Transverse colon (tissue), 4 donors: ENCODE measurements at regions not wholly inside any gene's neighbourhood (a gene's known extent, or its start where the extent isn't known, plus 50 kb on each side); places are given as distances from the start of the nearest gene placed in this dataset.
A peak's percentile ranks its signal among the peaks of the same experiment; 100 is the strongest.

ENCODE experiments used
- DNase-seq: peaks from one replicate; pipeline ENCODE4 v3.0.0-alpha.2; 2019
- H3K27ac ChIP-seq, 4 donors: fragments of 200-600 bp; sonication (generic); 2 replicates each; pipeline ENCODE4 v1.5.1; 2016 to 2018; ENCODE audit warnings: inconsistent platforms in 4 of 4
- H3K27me3 ChIP-seq: fragments of 200-600 bp; sonication (generic); 2 replicates; pipeline ENCODE4 v1.5.1; 2017; ENCODE audit warnings: inconsistent platforms
- H3K36me3 ChIP-seq, 4 donors: fragments of 200-600 bp; sonication (generic); 2 replicates each; pipeline ENCODE4 v1.5.1; 2017 to 2019; ENCODE audit warnings: inconsistent platforms in 4 of 4
- H3K4me1 ChIP-seq, 4 donors: fragments of 200-600 bp; sonication (generic); 2 replicates each; pipeline ENCODE4 v1.5.1; 2017 to 2020; ENCODE audit warnings: inconsistent platforms in 4 of 4
- H3K4me3 ChIP-seq, 4 donors: fragments of 200-600 bp; sonication (generic); 1 replicate in 1 of 4; 2 replicates in 3 of 4; pipeline versions ENCODE4 v1.5.1 to v1.6.1; 2017 to 2019; ENCODE audit warnings: inconsistent platforms in 4 of 4
- H3K9me3 ChIP-seq, 2 donors: fragments of 200-600 bp; sonication (generic); 2 replicates each; pipeline ENCODE4 v1.5.1; 2017 to 2019; ENCODE audit warnings: inconsistent platforms in 2 of 2
- CTCF ChIP-seq, 5 experiments: fragments of 200-600 bp in 3 of 5; fragments of 450-650 bp in 2 of 5; sonication (generic) in 3 of 5; IDR thresholded peaks; 1 replicate in 2 of 5; 2 replicates in 3 of 5; pipeline ENCODE4 v1.5.1; 2016 to 2017; ENCODE audit warnings: antibody characterized with exemption in 5 of 5, inconsistent platforms in 3 of 5, mild to moderate bottlenecking in 2 of 5, moderate library complexity in 1 of 5
- EP300 ChIP-seq: sonication (generic); formaldehyde crosslinking; IDR thresholded peaks from one replicate; pipeline ENCODE4 v1.6.1; 2017; ENCODE audit warnings: antibody characterized with exemption, low read depth
- POLR2A ChIP-seq: fragments of 450-650 bp; IDR thresholded peaks from one replicate; pipeline ENCODE4 v1.6.1; 2016; ENCODE audit warnings: antibody characterized with exemption, mild to moderate bottlenecking, moderate library complexity
- POLR2AphosphoS5 ChIP-seq, 3 donors: sonication (generic); formaldehyde crosslinking; IDR thresholded peaks; one replicate each; pipeline ENCODE4 v1.6.1; 2016; ENCODE audit warnings: antibody characterized with exemption in 3 of 3
- WGBS, 2 donors: methylation state at CpG; one replicate each; pipeline ENCODE4 v1.1.5; 2018; ENCODE audit warnings: low coverage in 1 of 2; 5-methylcytosine and 5-hydroxymethylcytosine counted together
- in situ Hi-C, 4 donors: fragments of 200-750 bp; cut with MboI; loops; one replicate each; pipeline versions ENCODE4 v1.15.0 to v1.15.1; 2017; ENCODE audit warnings: low sequenced_read_pairs in 3 of 4, low pct_ligation_motif_present in 1 of 4, low pct_unique_long_range_greater_than_20kb in 1 of 4
- intact Hi-C: fragments of 100-400 bp; cut with DNase I; formaldehyde crosslinking; loops from one replicate; pipeline ENCODE4 v1.15.1; 2023; ENCODE audit warnings: low total_unique reads

GRCh38 chr6:141677598-141678211, 455.0 kb upstream of the GJE1 start:
- TF ChIP-seq EP300 (no peak), CTCF (IDR thresholded peaks at IDR 0.05) (peak; percentile 10 to 33 (median 23))
- 40 to 49% methylated on average over 4 of the region's 4 CpGs for WGBS, 2 donors
- Histone ChIP-seq H3K4me1 (no peaks in the 10 kb centered on the region), H3K4me3 (no peak overlapping the region), H3K9me3 (no peaks in the 10 kb centered on the region), H3K36me3 (no peaks in the 10 kb centered on the region), H3K27me3 (no peaks in the 10 kb centered on the region), H3K27ac (no peak overlapping the region)
- no peak for DNase-seq
- intact Hi-C loops = no loop called here
- in situ Hi-C loops = loop anchor here in 2 of 4 donors (25.0 kb wide), 1 partner anchor 435 kb away; no protein-coding TSS in a partner anchor

- 15 to 39% methylated on average over 1 of the region's 1 CpG for WGBS, 2 donors
Observed at GRCh38 chr6:141675957-141676356, 456.8 kb upstream of the GJE1 start.

GRCh38 chr6:141669141-141669540, 463.6 kb upstream of the GJE1 start:
- Histone ChIP-seq H3K9me3 (no peaks in the 10 kb centered on the region), H3K27me3 (no peaks in the 10 kb centered on the region), H3K4me1 (no peaks in the 10 kb centered on the region), H3K4me3 (no peak overlapping the region), H3K36me3 (no peaks in the 10 kb centered on the region), H3K27ac (no peak overlapping the region)
- no peak for DNase-seq
- TF ChIP-seq POLR2AphosphoS5 (IDR thresholded peaks at IDR 0.05) (no peak), EP300 (no peak)
- intact Hi-C loops (no loop called here), in situ Hi-C loops (no loop called here)
- 64 to 81% methylated on average over 2 to 7 of the region's 7 CpGs for WGBS, 2 donors

More at GRCh38 chr6:141675957-141676356, 456.8 kb upstream of the GJE1 start:
- in situ Hi-C loops = loop anchor here in 2 of 4 donors (25.0 kb wide), 1 partner anchor 436 kb away; no protein-coding TSS in a partner anchor
- intact Hi-C loops = no loop called here
- no peak overlapping the region for H3K4me3 ChIP-seq
- no peak overlapping the region for H3K27ac ChIP-seq
- TF ChIP-seq CTCF (IDR thresholded peaks at IDR 0.05) (no peak), EP300 (no peak)
- DNase-seq = no peak
- no peaks in the 10 kb centered on the region for H3K36me3 ChIP-seq
- H3K4me1 ChIP-seq = no peaks in the 10 kb centered on the region
- no peaks in the 10 kb centered on the region for H3K27me3 ChIP-seq
- H3K9me3 ChIP-seq = no peaks in the 10 kb centered on the region

GRCh38 chr6:141667580-141668309, 465.0 kb upstream of the GJE1 start:
- 56 to 100% methylated on average over 1 to 3 of the region's 3 CpGs for WGBS, 2 donors
- no peak for DNase-seq
- in situ Hi-C loops = no loop called here
- Histone ChIP-seq H3K36me3 (no peaks in the 10 kb centered on the region), H3K4me1 (no peaks in the 10 kb centered on the region), H3K4me3 (no peak overlapping the region), H3K9me3 (no peaks in the 10 kb centered on the region), H3K27ac (no peak overlapping the region), H3K27me3 (no peaks in the 10 kb centered on the region)
- no peak for TF ChIP-seq POLR2AphosphoS5 (IDR thresholded peaks at IDR 0.05)
- no peak for TF ChIP-seq EP300
- TF ChIP-seq POLR2A = no peak
- no peak for TF ChIP-seq CTCF (IDR thresholded peaks at IDR 0.05)
- intact Hi-C loops = no loop called here
